BE2C (cell line): ENCODE measurements at regions not wholly inside any gene's neighbourhood (a gene's known extent, or its start where the extent isn't known, plus 50 kb on each side); places are given as distances from the start of the nearest gene placed in this dataset.

Experiments
- DNase-seq: peaks from one replicate; pipeline ENCODE4 v3.0.0-alpha.2; 2020
- H3K27me3 ChIP-seq: fragments of 250-450 bp; sonication (Bioruptor Pico); 2 replicates; pipeline ENCODE4 v1.5.1; 2020; ENCODE audit warnings: mild to moderate bottlenecking
- H3K36me3 ChIP-seq: fragments of 250-450 bp; sonication (Bioruptor Pico); 2 replicates; pipeline ENCODE4 v1.5.1; 2020; ENCODE audit warnings: mild to moderate bottlenecking
- H3K4me1 ChIP-seq: fragments of 250-450 bp; sonication (Bioruptor Pico); 2 replicates; pipeline ENCODE4 v1.5.1; 2020
- H3K4me3 ChIP-seq: 2 replicates; pipeline ENCODE4 v1.5.1; 2011; ENCODE audit warnings: low read depth, low read length
- H3K9me3 ChIP-seq: fragments of 250-450 bp; sonication (Bioruptor Pico); 2 replicates; pipeline ENCODE4 v1.5.1; 2020
- TF ChIP-seq, protein P1 (sequence below): IDR thresholded peaks from 2 replicates; pipeline ENCODE4 v1.5.1; 2012; ENCODE audit warnings: mild to moderate bottlenecking, low read depth, low read length

DNA sequence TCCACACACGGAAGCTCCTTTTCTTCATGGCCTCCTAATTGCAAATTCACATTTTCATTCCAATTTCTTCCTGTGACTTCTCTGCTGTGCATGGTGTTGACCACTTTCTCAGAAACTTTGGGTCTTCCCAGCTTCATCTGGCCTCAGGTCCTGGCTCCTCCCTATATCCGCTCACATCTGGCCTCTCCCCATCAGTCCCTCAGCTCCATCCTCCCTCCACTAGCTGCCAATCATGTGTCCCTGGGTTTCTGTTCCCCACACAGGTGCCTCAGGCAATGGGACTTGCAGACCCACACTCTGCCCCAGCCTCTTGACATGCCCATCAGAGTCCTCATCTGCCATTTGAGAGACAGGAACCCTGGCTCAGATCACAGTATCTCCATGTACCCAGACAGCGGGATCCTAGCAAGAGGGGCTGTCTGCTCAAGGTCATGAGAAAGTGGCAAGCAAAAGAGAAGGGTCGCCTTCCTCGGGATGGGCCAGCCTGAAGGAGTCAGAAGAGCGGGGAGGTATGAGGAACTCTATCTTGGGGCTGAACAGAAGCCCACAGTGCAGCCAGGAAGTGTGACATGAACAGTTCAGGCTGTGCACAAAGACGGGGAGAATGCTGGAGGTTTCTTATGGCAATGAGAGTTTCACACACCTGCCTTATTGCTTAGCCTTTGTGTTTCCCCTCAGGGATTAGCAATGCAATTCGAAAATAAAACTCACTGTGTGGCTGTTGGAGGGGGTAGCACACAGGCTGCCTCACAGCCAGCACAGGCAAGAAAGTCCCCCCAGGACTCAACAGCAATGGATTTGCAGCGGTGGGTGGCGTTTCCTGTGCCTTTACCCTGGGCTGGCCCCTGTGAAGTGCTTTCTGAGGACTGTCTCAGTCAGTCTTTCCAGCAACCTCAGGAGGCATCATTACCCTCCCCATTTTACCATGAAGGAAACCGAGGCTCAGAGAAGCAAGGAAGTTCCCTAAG, 69.5 kb downstream of the COPS8 start:
- TF ChIP-seq, protein P1, sequence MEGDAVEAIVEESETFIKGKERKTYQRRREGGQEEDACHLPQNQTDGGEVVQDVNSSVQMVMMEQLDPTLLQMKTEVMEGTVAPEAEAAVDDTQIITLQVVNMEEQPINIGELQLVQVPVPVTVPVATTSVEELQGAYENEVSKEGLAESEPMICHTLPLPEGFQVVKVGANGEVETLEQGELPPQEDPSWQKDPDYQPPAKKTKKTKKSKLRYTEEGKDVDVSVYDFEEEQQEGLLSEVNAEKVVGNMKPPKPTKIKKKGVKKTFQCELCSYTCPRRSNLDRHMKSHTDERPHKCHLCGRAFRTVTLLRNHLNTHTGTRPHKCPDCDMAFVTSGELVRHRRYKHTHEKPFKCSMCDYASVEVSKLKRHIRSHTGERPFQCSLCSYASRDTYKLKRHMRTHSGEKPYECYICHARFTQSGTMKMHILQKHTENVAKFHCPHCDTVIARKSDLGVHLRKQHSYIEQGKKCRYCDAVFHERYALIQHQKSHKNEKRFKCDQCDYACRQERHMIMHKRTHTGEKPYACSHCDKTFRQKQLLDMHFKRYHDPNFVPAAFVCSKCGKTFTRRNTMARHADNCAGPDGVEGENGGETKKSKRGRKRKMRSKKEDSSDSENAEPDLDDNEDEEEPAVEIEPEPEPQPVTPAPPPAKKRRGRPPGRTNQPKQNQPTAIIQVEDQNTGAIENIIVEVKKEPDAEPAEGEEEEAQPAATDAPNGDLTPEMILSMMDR: no peak
- no peak for DNase-seq
- no peaks in the 10 kb centered on the region for H3K27me3 ChIP-seq
- H3K36me3 ChIP-seq: no peaks in the 10 kb centered on the region
- no peak overlapping the region for H3K4me3 ChIP-seq
- H3K4me1 ChIP-seq: no peaks in the 10 kb centered on the region
- H3K9me3 ChIP-seq: no peaks in the 10 kb centered on the region

DNA sequence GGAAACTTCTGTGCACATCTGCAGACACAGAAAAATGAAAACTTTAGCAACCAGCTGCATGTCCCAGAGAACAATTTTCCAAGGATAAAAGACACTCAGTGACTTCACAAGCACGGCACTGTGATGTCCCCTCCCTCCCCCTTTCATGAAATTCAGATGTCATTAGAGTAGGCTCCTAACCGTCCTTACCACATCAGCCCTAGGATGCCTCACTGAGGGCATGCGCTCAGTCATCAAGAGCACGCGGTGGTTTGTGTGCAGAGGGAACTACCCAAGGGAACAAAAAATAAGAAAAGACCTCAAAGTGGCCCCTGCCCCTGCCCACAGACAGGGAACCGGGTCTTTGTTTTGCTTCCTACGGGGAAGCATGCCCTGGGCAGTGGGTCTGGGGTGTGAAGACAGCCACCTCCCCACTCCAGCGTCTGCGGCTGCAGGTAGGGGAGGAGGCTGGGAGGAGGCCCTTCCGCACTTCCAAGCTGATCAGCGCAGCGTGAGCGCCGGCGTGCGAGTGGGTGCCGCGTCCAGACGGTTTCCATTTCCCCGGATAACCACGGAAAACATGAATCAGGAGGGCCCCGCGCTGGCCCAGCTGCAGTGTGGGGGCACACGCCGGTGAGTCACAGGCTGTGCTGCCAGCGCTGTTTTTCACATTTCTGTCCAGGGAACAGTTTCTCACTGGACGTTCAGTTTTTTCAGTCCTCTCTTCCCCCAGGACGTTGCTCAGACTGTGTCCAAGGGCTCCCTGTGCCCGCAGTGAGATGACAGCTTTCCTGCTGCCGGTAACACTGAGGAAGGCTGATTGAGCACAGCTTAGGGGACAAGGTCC, 70.6 kb downstream of the COPS8 start:
- TF ChIP-seq, protein P1: no peak
- H3K4me1 ChIP-seq: no peaks in the 10 kb centered on the region
- no peaks in the 10 kb centered on the region for H3K27me3 ChIP-seq
- H3K36me3 ChIP-seq: no peaks in the 10 kb centered on the region
- no peak for DNase-seq
- H3K4me3 ChIP-seq: no peak overlapping the region
- H3K9me3 ChIP-seq: no peaks in the 10 kb centered on the region

DNA sequence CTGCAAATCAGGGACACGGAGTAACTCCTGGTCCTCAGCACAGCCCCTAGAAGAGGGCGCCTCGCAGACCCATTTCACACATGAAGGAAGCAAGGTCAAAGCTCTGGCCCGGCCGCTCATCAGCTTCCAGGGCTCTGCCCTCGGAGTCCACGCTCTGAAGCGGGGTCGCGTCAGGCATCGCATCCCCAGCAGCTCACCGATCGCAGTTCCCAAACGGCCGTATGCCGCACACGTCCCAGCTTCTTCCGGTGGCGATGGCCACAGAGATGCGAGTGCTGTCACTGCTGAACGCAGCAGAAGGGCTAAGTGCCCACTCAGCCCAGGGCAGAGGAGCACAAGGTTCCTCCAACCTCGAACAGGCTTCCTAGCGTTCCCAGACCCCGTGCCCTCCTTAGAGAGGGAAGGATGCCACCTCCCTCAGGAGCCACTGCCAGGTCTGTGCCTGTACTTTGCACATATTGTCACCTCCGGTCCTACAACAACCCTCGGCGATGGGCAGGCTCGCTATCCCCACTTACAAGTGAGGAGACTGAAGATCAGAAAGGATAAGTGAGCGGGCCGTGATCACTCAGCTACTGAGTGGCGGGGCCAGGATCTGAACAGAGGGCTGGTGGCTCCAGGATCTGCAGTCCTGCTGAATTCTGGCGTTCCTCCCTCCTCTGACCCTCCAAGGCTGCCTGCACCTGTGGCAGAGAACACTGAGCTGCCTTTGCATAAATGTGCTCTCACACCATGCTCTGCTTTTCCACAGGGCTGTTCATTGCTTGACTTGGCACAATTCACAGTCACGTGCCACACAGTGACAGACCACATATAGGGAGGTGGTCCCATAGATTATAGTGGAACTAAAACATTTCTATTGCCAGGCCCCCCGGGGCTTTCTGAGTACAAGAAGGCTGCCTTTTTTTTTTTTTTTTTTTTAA, 71.4 kb downstream of the COPS8 start:
- TF ChIP-seq, protein P1: no peak
- Histone ChIP-seq H3K9me3 (no peaks in the 10 kb centered on the region), H3K4me3 (no peak overlapping the region), H3K4me1 (no peaks in the 10 kb centered on the region), H3K36me3 (no peaks in the 10 kb centered on the region), H3K27me3 (no peaks in the 10 kb centered on the region)
- DNase-seq: no peak

DNA sequence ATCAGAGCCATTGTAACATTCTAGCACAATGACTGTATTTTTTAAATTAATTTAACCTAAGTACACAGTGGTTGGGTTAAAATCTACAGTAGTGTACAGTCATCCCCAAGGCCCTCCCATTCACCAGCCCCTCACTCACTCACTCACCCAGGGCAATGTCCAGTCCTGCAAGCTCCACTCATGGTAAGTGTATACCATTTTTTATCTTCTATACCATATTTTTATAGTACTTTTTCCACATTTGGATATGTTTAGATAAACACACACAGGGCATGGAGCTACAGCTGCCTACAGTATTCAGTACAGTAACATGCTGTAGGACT, 72.1 kb downstream of the COPS8 start:
- H3K4me1 ChIP-seq: no peaks in the 10 kb centered on the region
- no peaks in the 10 kb centered on the region for H3K9me3 ChIP-seq
- TF ChIP-seq, protein P1: no peak
- H3K27me3 ChIP-seq: no peaks in the 10 kb centered on the region
- no peaks in the 10 kb centered on the region for H3K36me3 ChIP-seq
- no peak for DNase-seq
- H3K4me3 ChIP-seq: no peak overlapping the region

DNA sequence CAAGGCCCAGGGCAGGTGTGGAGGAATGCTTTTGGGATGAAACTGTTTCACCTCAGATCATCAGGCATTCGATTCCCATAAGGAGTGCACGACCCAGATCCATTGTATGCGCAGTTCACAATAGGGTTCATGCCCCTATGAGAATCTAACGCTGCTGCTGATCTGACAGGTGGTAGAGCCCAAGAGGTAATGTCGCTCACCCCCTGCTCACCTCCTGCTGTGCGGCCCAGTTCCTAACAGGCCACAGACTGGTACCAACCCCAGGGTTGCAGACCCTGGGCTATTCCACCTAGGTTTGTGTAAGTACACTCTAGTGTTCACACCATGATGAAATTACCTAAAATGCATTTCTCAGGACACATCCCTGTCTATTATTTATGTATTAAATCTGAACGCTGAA, 72.5 kb downstream of the COPS8 start:
- Histone ChIP-seq H3K9me3 (no peaks in the 10 kb centered on the region), H3K4me1 (no peaks in the 10 kb centered on the region), H3K4me3 (no peak overlapping the region), H3K27me3 (no peaks in the 10 kb centered on the region), H3K36me3 (no peaks in the 10 kb centered on the region)
- no peak for DNase-seq
- TF ChIP-seq, protein P1: no peak
